HG03460 (cell line): ENCODE measurements at regions not wholly inside any gene's neighbourhood (a gene's known extent, or its start where the extent isn't known, plus 50 kb on each side); places are given as distances from the start of the nearest gene placed in this dataset.

ENCODE experiments used
- ATAC-seq: cut with Tn5 transposase; IDR thresholded peaks from one replicate; pipeline ENCODE4 v1.9.1; 2021; ENCODE audit not compliant: unreplicated experiment

GRCh38 chr5:8234179-8234770 is 365.3 kb downstream of the MTRR start:
- no peak for ATAC-seq

GRCh38 chr5:8238080-8238479 is 369.1 kb downstream of the MTRR start:
- ATAC-seq = no peak

GRCh38 chr5:8239198-8239597 is 370.2 kb downstream of the MTRR start:
- ATAC-seq = no peak

GRCh38 chr5:8239646-8240045 is 370.7 kb downstream of the MTRR start:
- no peak for ATAC-seq

GRCh38 chr5:8241076-8241475 is 372.1 kb downstream of the MTRR start:
- no peak for ATAC-seq

- no peak for ATAC-seq
Measured at GRCh38 chr5:8241558-8241957, 372.6 kb downstream of the MTRR start.

GRCh38 chr5:8247049-8247899 is 378.3 kb downstream of the MTRR start:
- ATAC-seq = no peak

- ATAC-seq = no peak
Measured at GRCh38 chr5:8253376-8253775, 384.4 kb downstream of the MTRR start.

- ATAC-seq = no peak
Measured at GRCh38 chr5:8254674-8255073, 385.7 kb downstream of the MTRR start.

- ATAC-seq = no peak
Measured at GRCh38 chr5:8258801-8259200, 389.9 kb downstream of the MTRR start.

- no peak for ATAC-seq
Measured at GRCh38 chr5:8270246-8270645, 401.3 kb downstream of the MTRR start.

- ATAC-seq = no peak
Measured at GRCh38 chr5:8280711-8281363, 411.9 kb downstream of the MTRR start.

- ATAC-seq = no peak
Measured at GRCh38 chr5:8288334-8288733, 419.4 kb downstream of the MTRR start.

GRCh38 chr5:8288897-8289516 is 420.1 kb downstream of the MTRR start:
- ATAC-seq = no peak

- no peak for ATAC-seq
Measured at GRCh38 chr5:8289779-8290178, 420.8 kb downstream of the MTRR start.

- ATAC-seq = no peak
Measured at GRCh38 chr5:8290721-8291120, 421.8 kb downstream of the MTRR start.

- no peak for ATAC-seq
Measured at GRCh38 chr5:8291641-8292040, 422.7 kb downstream of the MTRR start.

- ATAC-seq = no peak
Measured at GRCh38 chr5:8295141-8295540, 426.2 kb downstream of the MTRR start.

GRCh38 chr5:8299716-8300115 is 430.8 kb downstream of the MTRR start:
- no peak for ATAC-seq

- ATAC-seq = no peak
Measured at GRCh38 chr5:8304341-8304740, 435.4 kb downstream of the MTRR start.

GRCh38 chr5:8306288-8306896 is 437.4 kb downstream of the MTRR start:
- ATAC-seq = no peak
